ENCODE measurements at regions not wholly inside any gene's neighbourhood (a gene's known extent, or its start where the extent isn't known, plus 50 kb on each side); places are given as distances from the start of the nearest gene placed in this dataset.

- no peak for DNase-seq
Observed at GRCh38 chr1:56215086-56215485, 364.3 kb downstream of the PLPP3 start.

- no peak for DNase-seq
Observed at GRCh38 chr1:56213068-56213467, 366.3 kb downstream of the PLPP3 start.

GRCh38 chr1:56212143-56212542, 367.2 kb downstream of the PLPP3 start:
- DNase-seq: no peak

GRCh38 chr1:56206391-56206790, 373.0 kb downstream of the PLPP3 start:
- no peak for DNase-seq

- no peak for DNase-seq
Observed at GRCh38 chr1:56204206-56204605, 375.2 kb downstream of the PLPP3 start.

GRCh38 chr1:56202796-56203492, 376.4 kb downstream of the PLPP3 start:
- no peak for DNase-seq

GRCh38 chr1:56202186-56202585, 377.2 kb downstream of the PLPP3 start:
- DNase-seq: no peak

- no peak for DNase-seq
Observed at GRCh38 chr1:56200896-56201295, 378.5 kb downstream of the PLPP3 start.

GRCh38 chr1:56200442-56200841, 378.9 kb downstream of the PLPP3 start:
- DNase-seq: no peak

GRCh38 chr1:56199956-56200355, 379.4 kb downstream of the PLPP3 start:
- DNase-seq: no peak

GRCh38 chr1:56199061-56199460, 380.3 kb downstream of the PLPP3 start:
- no peak for DNase-seq

- no peak for DNase-seq
Observed at GRCh38 chr1:56197946-56198345, 381.4 kb downstream of the PLPP3 start.

- no peak for DNase-seq
Observed at GRCh38 chr1:56196839-56197238, 382.5 kb downstream of the PLPP3 start.

- no peak for DNase-seq
Observed at GRCh38 chr1:56194701-56195300, 384.6 kb downstream of the PLPP3 start.

GRCh38 chr1:56193656-56194055, 385.7 kb downstream of the PLPP3 start:
- no peak for DNase-seq

- DNase-seq: no peak
Observed at GRCh38 chr1:56191369-56191768, 388.0 kb downstream of the PLPP3 start.

- no peak for DNase-seq
Observed at GRCh38 chr1:56190806-56191365, 388.5 kb downstream of the PLPP3 start.

- DNase-seq: no peak
Observed at GRCh38 chr1:56189946-56190805, 389.2 kb downstream of the PLPP3 start.

- no peak for DNase-seq
Observed at GRCh38 chr1:56189454-56189853, 389.9 kb downstream of the PLPP3 start.

GRCh38 chr1:56188855-56189254, 390.5 kb downstream of the PLPP3 start:
- DNase-seq: no peak

- DNase-seq: no peak
Observed at GRCh38 chr1:56188221-56188620, 391.1 kb downstream of the PLPP3 start.

GRCh38 chr1:56187405-56187804, 392.0 kb downstream of the PLPP3 start:
- DNase-seq: no peak

GRCh38 chr1:56185493-56185892, 393.9 kb downstream of the PLPP3 start:
- no peak for DNase-seq

- DNase-seq: no peak
Observed at GRCh38 chr1:56183151-56183550, 396.2 kb downstream of the PLPP3 start.

Data from GDM1 (cell line).